ENCODE measurements at regions not wholly inside any gene's neighbourhood (a gene's known extent, or its start where the extent isn't known, plus 50 kb on each side); places are given as distances from the start of the nearest gene placed in this dataset.
"Not testable (repeated sequence)": the region's sequence is repeated elsewhere in the genome, so short reads cannot be mapped to it uniquely, and the experiment has no call there.

GRCh38 chr2:194486326-194486725 is 1170.7 kb upstream of the SLC39A10 start:
- no peak for DNase-seq

- no peak for DNase-seq
These were observed 1174.0 kb upstream of the SLC39A10 start for GRCh38 chr2:194483041-194483440.

GRCh38 chr2:194465641-194466040 is 1191.4 kb upstream of the SLC39A10 start:
- no peak for DNase-seq

- no peak for DNase-seq
These were observed 1191.9 kb upstream of the SLC39A10 start for GRCh38 chr2:194464964-194465638.

- DNase-seq, result not testable (repeated sequence)
These were observed 1194.1 kb upstream of the SLC39A10 start for GRCh38 chr2:194462883-194463282.

- DNase-seq, result no peak
These were observed 1201.7 kb upstream of the SLC39A10 start for GRCh38 chr2:194455358-194455757.

- no peak for DNase-seq
These were observed 1204.5 kb upstream of the SLC39A10 start for GRCh38 chr2:194452504-194452903.

- no peak for DNase-seq
These were observed 1211.8 kb upstream of the SLC39A10 start for GRCh38 chr2:194445226-194445625.

GRCh38 chr2:194443926-194444325 is 1213.1 kb upstream of the SLC39A10 start:
- no peak for DNase-seq

GRCh38 chr2:194424683-194425209 is 1232.3 kb upstream of the SLC39A10 start:
- DNase-seq, result peak in 1 of 3 experiments; percentile 33

GRCh38 chr2:194411221-194411620 is 1245.8 kb upstream of the SLC39A10 start:
- no peak for DNase-seq

- DNase-seq, result no peak
These were observed 1261.2 kb upstream of the SLC39A10 start for GRCh38 chr2:194395818-194396217.

GRCh38 chr2:194385376-194385775 is 1271.7 kb upstream of the SLC39A10 start:
- no peak for DNase-seq

GRCh38 chr2:194383401-194383800 is 1273.6 kb upstream of the SLC39A10 start:
- peak in 2 of 3 experiments; percentile 5 to 29 for DNase-seq

- no peak for DNase-seq
These were observed 1274.8 kb upstream of the SLC39A10 start for GRCh38 chr2:194382221-194382620.

GRCh38 chr2:194380011-194380410 is 1277.0 kb upstream of the SLC39A10 start:
- no peak for DNase-seq

GRCh38 chr2:194367390-194367789 is 1289.6 kb upstream of the SLC39A10 start:
- DNase-seq, result not testable (repeated sequence)

- DNase-seq, result no peak
These were observed 1293.1 kb upstream of the SLC39A10 start for GRCh38 chr2:194363878-194364277.

- DNase-seq, result no peak
These were observed 1293.7 kb upstream of the SLC39A10 start for GRCh38 chr2:194363295-194363694.

GRCh38 chr2:194352505-194352904 is 1304.5 kb upstream of the SLC39A10 start:
- DNase-seq, result no peak

GRCh38 chr2:194346193-194346592 is 1310.8 kb upstream of the SLC39A10 start:
- peak in 2 of 3 experiments; percentile 43 to 87 for DNase-seq

GRCh38 chr2:194345347-194345746 is 1311.7 kb upstream of the SLC39A10 start:
- peak in 1 of 3 experiments; percentile 37 for DNase-seq

GRCh38 chr2:194343167-194343566 is 1313.9 kb upstream of the SLC39A10 start:
- no peak for DNase-seq

GRCh38 chr2:194332799-194333490 is 1324.1 kb upstream of the SLC39A10 start:
- DNase-seq, result peak in 1 of 3 experiments; percentile 3

Measured in NCI-H1417 (cell line).